HG02884 (cell line): ENCODE measurements at regions not wholly inside any gene's neighbourhood (a gene's known extent, or its start where the extent isn't known, plus 50 kb on each side); places are given as distances from the start of the nearest gene placed in this dataset.

Source experiments
- ATAC-seq: cut with Tn5 transposase; IDR thresholded peaks from one replicate; pipeline ENCODE4 v1.9.1; 2021; ENCODE audit warnings: mild to moderate bottlenecking, moderate library complexity; ENCODE audit not compliant: unreplicated experiment

GRCh38 chr4:181468451-181468850 lies 774.8 kb upstream of the TENM3 start:
- no peak for ATAC-seq

DNA sequence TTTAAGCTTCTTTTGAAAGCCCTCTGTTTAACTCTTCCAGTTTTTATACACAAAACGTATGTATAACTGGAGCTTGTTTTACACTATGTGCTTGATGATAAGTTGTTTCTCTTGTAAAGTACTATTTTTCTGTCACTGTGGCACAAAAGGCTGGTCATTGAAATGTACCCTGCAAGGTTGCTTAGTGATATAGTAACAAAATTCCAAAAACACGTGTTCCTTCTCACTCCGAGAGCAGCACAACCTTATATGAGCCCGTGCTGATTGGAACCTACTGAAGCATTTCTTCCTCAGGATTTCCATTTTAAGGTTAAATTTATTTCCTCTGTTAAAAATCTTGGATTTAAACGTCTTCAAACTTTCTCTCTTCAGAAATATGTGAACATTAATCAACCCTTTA lies 772.9 kb upstream of the TENM3 start:
- no peak for ATAC-seq

GRCh38 chr4:181475359-181475758 lies 767.8 kb upstream of the TENM3 start:
- no peak for ATAC-seq

DNA sequence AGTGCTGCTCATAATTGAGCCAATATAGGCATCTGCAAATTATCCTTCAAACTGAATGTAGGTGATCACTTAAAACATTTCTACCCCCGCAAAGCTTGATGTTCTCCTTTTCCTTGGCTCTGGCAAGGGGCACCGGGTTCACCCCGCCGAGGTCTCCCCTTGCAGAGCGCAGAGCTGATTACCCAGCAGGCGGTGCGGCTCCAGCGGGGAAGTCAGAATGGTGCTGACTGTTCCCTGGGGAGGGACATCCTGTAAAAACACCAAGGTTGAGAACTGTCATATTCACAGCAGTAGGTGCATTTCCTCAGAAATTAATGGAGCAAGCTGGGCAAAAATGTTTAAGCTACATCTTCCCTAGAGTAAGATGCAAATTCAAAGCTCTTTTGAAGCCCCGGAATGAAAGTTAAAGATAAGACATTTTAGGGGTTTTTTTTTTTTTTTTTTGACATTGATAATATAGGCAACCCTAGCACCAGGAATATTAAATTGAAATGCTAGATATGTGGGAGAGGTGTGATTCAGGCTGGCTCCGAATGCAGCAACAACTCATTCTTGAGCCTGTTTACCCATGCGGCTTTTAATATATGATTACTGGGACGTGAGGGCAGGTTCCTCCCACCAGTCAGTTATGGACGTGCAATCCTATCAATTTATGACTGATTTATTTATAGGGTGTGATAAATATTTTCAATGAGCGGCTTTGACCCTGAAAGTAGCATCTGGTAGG lies 767.3 kb upstream of the TENM3 start:
- ATAC-seq, result no peak

GRCh38 chr4:181476508-181476890 lies 766.7 kb upstream of the TENM3 start:
- ATAC-seq, result no peak

DNA sequence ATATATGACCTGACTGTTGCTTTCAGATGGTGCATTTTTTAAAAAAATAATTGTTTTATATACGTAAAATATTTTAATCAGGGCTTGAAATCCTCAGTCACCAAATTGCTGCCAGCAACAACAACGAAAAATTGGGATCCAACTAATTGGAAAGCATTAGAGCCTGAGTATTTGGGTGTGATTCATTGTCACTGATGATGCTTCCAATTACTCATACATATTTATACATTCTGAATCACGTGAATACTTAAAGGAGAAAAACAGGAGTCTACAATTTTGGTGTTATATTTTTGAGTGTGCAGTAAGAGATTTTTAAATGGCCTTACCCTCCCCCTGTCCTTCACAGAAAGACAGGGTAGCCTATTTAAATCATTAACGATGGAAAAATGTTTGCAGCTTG lies 765.6 kb upstream of the TENM3 start:
- no peak for ATAC-seq

- no peak for ATAC-seq
These were observed 764.5 kb upstream of the TENM3 start for GRCh38 chr4:181478656-181479055.

- ATAC-seq, result no peak
These were observed 764.1 kb upstream of the TENM3 start for GRCh38 chr4:181479141-181479540.

- no peak for ATAC-seq
These were observed 758.8 kb upstream of the TENM3 start for GRCh38 chr4:181484396-181484795.

DNA sequence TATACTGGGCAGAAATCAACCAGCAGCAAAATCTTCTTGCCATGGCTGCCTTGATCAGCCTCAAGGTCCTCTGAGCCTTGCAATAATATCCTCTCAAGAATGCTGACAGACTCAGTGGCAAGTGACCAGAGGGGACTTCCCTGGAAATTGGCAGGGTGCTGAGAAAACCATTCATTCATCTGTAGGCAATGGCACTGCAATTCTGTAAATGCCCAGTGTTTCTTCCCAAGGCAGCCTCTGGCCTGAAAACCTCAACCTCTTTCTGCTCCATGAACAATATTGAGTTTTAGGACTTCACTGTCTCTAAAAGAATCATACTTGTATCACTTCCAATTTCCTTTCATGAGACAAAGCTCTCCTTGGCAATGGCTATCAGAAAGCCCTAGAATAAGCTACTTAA lies 754.3 kb upstream of the TENM3 start:
- no peak for ATAC-seq

DNA sequence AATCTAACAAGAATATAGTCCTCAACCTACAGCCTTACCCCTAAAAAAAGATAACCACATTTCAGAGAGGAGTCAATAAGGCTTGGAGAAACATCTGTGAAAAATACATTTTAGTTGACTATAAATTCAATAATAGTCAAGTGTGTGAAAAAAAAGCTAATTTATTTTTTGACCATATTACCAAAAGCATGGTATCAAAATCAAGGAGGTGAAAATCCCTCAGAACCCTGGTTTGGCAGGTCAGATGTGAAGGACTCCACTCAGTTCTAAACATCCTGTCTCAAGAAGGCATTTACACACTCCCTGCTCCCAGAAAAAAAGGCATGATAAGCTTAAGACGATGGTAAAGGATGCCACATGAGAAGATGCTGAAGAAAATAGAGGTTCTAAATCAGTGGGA lies 745.1 kb upstream of the TENM3 start:
- no peak for ATAC-seq

- no peak for ATAC-seq
These were observed 740.6 kb upstream of the TENM3 start for GRCh38 chr4:181502611-181503010.

DNA sequence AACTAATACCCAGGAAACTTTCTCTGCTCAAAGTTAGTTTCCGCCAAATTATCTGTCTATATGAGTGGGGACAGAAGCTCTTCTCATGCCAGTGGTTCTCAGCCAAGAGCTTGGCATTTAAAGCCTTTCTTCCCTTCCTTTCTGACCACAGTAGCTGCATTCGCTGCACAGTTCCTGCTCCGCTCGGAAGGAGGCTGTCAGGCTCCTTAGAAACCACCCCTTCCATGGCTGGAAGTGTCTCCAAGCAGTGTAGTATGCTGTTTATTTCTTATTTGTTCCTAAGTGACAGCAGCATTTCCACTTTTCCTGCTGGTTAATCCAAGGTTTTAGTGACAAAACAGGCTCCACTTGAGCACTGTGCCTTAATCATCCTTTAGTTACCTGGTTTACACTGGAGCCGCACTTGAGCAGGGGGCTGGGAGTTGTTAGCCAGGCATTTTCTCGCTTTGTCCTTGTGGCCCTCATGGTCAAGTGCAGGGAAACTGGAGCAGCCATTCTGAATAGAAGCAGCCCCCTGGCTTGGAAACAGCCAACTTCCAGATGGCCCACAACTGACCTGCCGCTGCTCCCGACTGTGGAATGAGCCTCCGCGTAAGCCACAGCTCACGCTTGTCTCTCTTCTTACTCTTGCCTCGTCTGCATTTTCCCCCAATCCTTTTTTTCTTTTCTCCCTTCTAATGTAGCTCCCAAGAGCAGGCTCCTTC lies 739.4 kb upstream of the TENM3 start:
- no peak for ATAC-seq

- no peak for ATAC-seq
These were observed 738.3 kb upstream of the TENM3 start for GRCh38 chr4:181504924-181505323.

- no peak for ATAC-seq
These were observed 735.9 kb upstream of the TENM3 start for GRCh38 chr4:181507180-181507835.

- no peak for ATAC-seq
These were observed 735.3 kb upstream of the TENM3 start for GRCh38 chr4:181507938-181508337.

DNA sequence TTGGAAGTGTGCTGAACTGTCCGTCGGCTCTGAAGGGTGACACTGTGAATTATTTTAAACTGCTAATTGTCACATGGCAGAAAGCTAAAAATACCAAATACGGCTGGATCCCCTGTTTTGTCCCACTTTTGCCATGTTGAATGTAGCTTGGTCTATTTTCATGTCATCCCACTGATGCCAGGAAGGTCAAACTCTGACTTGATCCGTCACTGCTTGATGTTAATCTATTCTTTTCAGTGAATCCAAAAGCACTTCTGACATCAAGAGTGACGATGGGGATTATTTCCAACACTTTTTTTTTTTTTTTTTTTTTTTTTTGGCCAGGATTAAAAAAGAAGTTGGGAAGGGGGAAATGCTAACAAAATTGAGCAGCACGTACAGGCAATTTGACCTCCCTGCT lies 734.6 kb upstream of the TENM3 start:
- no peak for ATAC-seq

GRCh38 chr4:181509073-181509472 lies 734.1 kb upstream of the TENM3 start:
- no peak for ATAC-seq

GRCh38 chr4:181517491-181517890 lies 725.7 kb upstream of the TENM3 start:
- ATAC-seq, result no peak

DNA sequence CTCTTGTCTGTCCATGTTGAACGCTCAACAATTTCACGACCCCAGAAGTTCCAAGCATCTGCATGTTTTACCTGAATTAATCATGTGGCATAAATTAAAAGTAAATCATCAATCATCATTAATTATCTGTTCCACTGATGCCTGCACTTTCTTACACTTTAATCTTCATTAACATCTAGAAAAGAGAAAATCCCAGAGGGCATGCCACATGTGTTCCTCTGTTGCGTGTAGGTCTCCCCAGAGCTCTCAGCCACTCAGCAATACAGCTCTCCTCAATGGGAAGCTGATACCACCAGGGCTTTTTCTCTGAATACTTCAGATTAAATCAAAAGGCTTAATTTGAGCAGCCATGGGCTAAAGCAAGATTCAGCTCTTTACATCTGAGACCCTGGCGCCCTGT lies 722.4 kb upstream of the TENM3 start:
- no peak for ATAC-seq

DNA sequence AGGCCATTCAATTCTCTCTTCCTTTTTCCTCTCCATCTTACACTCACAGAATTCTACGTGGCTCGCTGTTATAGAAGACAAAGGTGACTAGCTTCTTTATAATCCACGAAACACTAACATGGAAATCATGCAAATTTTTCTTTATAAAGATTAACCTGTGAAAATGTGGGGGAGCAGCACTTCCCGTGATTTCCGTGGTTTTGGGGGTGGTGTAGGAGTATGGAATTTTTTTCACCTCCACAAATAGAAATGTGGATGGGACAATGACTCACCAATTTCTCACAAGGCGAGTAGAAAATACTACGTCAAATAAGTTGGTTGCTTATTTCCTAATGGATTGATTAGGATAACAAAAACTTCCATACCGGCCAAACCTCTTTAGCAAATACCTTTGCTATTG lies 719.2 kb upstream of the TENM3 start:
- ATAC-seq, result no peak

DNA sequence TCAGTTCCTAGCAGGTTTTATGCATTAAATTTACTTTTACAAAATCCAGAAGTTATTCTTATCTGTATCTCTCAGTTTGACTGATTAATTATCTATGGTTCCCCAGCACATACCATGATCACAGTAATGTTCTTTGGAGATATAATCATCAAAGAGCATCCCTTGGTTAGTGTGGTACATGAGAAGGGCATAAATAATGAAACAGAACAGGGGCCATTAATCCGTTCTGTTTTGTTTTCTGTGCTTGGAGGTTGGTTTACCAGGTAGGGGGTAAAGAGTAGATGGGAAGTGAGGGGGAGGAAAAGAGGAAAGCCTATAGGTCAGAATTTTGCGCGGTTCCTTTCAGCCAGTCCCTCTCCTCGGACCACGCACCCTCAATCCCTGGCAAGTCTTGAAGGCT lies 718.7 kb upstream of the TENM3 start:
- no peak for ATAC-seq
